ENCODE measurements at regions not wholly inside any gene's neighbourhood (a gene's known extent, or its start where the extent isn't known, plus 50 kb on each side); places are given as distances from the start of the nearest gene placed in this dataset.
"Not testable (repeated sequence)": the region's sequence is repeated elsewhere in the genome, so short reads cannot be mapped to it uniquely, and the experiment has no call there.

DNA sequence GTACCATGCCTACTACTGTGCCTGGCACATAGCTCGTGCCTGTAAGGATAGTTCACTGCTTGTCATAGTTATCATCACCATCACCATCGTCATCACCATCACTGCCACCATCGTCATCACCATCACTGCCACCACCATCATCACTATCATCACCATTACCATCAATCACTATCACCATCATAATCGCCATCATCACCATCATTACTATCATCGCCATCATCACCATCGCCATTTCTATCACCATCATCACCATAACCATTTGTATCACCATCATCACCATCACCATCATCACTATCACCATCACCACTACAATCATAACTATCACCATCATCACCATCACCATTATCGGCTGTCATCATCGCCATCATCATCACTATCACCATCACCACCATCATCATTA, 107.1 kb downstream of the TUBA3C start:
- intact Hi-C loops (cut with micrococcal nuclease) = no loop called here
- no peak overlapping the region for H3K4me3 Mint-ChIP-seq
- H3K36me3 Mint-ChIP-seq = no peaks in the 10 kb centered on the region
- no peaks in the 10 kb centered on the region for H3K4me1 Mint-ChIP-seq
- no peak overlapping the region for H3K4me3 ChIP-seq (ENCODE audit: low read length)
- H3K27me3 Mint-ChIP-seq (ENCODE audit: low read depth in 2 of 2) = no peaks in the 10 kb centered on the region
- no peak for DNase-seq
- no peak overlapping the region for H3K27ac Mint-ChIP-seq
- H3K4me1 ChIP-seq (ENCODE audit: control insufficient read depth, insufficient read depth, low read length) = no peaks in the 10 kb centered on the region
- WGBS (ENCODE audit: insufficient coverage) = 90% methylated on average over 8 of the region's 8 CpGs
- TF ChIP-seq, protein P1, sequence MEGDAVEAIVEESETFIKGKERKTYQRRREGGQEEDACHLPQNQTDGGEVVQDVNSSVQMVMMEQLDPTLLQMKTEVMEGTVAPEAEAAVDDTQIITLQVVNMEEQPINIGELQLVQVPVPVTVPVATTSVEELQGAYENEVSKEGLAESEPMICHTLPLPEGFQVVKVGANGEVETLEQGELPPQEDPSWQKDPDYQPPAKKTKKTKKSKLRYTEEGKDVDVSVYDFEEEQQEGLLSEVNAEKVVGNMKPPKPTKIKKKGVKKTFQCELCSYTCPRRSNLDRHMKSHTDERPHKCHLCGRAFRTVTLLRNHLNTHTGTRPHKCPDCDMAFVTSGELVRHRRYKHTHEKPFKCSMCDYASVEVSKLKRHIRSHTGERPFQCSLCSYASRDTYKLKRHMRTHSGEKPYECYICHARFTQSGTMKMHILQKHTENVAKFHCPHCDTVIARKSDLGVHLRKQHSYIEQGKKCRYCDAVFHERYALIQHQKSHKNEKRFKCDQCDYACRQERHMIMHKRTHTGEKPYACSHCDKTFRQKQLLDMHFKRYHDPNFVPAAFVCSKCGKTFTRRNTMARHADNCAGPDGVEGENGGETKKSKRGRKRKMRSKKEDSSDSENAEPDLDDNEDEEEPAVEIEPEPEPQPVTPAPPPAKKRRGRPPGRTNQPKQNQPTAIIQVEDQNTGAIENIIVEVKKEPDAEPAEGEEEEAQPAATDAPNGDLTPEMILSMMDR (IDR thresholded peaks at IDR 0.05) = no peak
- no peaks in the 10 kb centered on the region for H3K27me3 ChIP-seq (ENCODE audit: control insufficient read depth, insufficient read depth, low read length)
- H3K36me3 ChIP-seq (ENCODE audit: control insufficient read depth, insufficient read depth, low read length) = no peaks in the 10 kb centered on the region
- no peak for ATAC-seq
- peaks cover 4% of the 10 kb centered on the region for H3K9me3 ChIP-seq (ENCODE audit: control insufficient read depth, insufficient read depth, low read length)
- peaks cover 7 to 9% of the 10 kb centered on the region in 2 donors for H3K9me3 Mint-ChIP-seq
- H3K27ac ChIP-seq (ENCODE audit: low read length) = no peak overlapping the region

GRCh38 chr13:19074106-19074505, 107.5 kb downstream of the TUBA3C start:
- H3K9me3 ChIP-seq (ENCODE audit: control insufficient read depth, insufficient read depth, low read length); H3K36me3 Mint-ChIP-seq; H3K27ac ChIP-seq (ENCODE audit: low read length); H3K9me3 Mint-ChIP-seq; ATAC-seq; H3K27me3 ChIP-seq (ENCODE audit: control insufficient read depth, insufficient read depth, low read length); H3K4me3 ChIP-seq (ENCODE audit: low read length); DNase-seq; H3K36me3 ChIP-seq (ENCODE audit: control insufficient read depth, insufficient read depth, low read length); H3K4me1 ChIP-seq (ENCODE audit: control insufficient read depth, insufficient read depth, low read length); H3K27ac Mint-ChIP-seq; H3K4me1 Mint-ChIP-seq; H3K27me3 Mint-ChIP-seq (ENCODE audit: low read depth in 2 of 2); H3K4me3 Mint-ChIP-seq; intact Hi-C loops (cut with micrococcal nuclease): not testable (repeated sequence)
- 83% methylated on average over 6 of the region's 6 CpGs for WGBS (ENCODE audit: insufficient coverage)

- H3K4me1 ChIP-seq (ENCODE audit: control insufficient read depth, insufficient read depth, low read length); H3K4me1 Mint-ChIP-seq; intact Hi-C loops (cut with micrococcal nuclease); ATAC-seq; H3K27me3 ChIP-seq (ENCODE audit: control insufficient read depth, insufficient read depth, low read length); H3K9me3 ChIP-seq (ENCODE audit: control insufficient read depth, insufficient read depth, low read length); DNase-seq; H3K27ac ChIP-seq (ENCODE audit: low read length); H3K9me3 Mint-ChIP-seq; H3K27me3 Mint-ChIP-seq (ENCODE audit: low read depth in 2 of 2); H3K4me3 Mint-ChIP-seq; H3K36me3 Mint-ChIP-seq; H3K4me3 ChIP-seq (ENCODE audit: low read length); H3K27ac Mint-ChIP-seq; H3K36me3 ChIP-seq (ENCODE audit: control insufficient read depth, insufficient read depth, low read length): not testable (repeated sequence)
- WGBS (ENCODE audit: insufficient coverage) = 84% methylated on average over 11 of the region's 11 CpGs
Measured at GRCh38 chr13:19072956-19073706, 108.5 kb downstream of the TUBA3C start.

GRCh38 chr13:19072543-19072942, 109.1 kb downstream of the TUBA3C start:
- H3K4me3 Mint-ChIP-seq = no peak overlapping the region
- Histone ChIP-seq H3K36me3 (ENCODE audit: control insufficient read depth, insufficient read depth, low read length) (no peaks in the 10 kb centered on the region), H3K9me3 (ENCODE audit: control insufficient read depth, insufficient read depth, low read length) (no peaks in the 10 kb centered on the region), H3K27ac (ENCODE audit: low read length) (no peak overlapping the region), H3K27me3 (ENCODE audit: control insufficient read depth, insufficient read depth, low read length) (no peaks in the 10 kb centered on the region), H3K4me3 (ENCODE audit: low read length) (no peak overlapping the region), H3K4me1 (ENCODE audit: control insufficient read depth, insufficient read depth, low read length) (no peaks in the 10 kb centered on the region)
- DNase-seq (no peak), ATAC-seq (no peak)
- 91% methylated on average over 4 of the region's 4 CpGs for WGBS (ENCODE audit: insufficient coverage)
- no peaks in the 10 kb centered on the region for H3K27me3 Mint-ChIP-seq (ENCODE audit: low read depth in 2 of 2)
- H3K4me1 Mint-ChIP-seq = no peaks in the 10 kb centered on the region
- H3K9me3 Mint-ChIP-seq = peaks cover 4% of the 10 kb centered on the region in 2 donors
- no peaks in the 10 kb centered on the region for H3K36me3 Mint-ChIP-seq
- H3K27ac Mint-ChIP-seq = no peak overlapping the region
- TF ChIP-seq, protein P1 (IDR thresholded peaks at IDR 0.05) = no peak
- intact Hi-C loops (cut with micrococcal nuclease) = no loop called here

All from natural killer cell (primary cell).